Stimulated activated naive CD4-positive, alpha-beta T cell (primary cell): ENCODE measurements at regions not wholly inside any gene's neighbourhood (a gene's known extent, or its start where the extent isn't known, plus 50 kb on each side); places are given as distances from the start of the nearest gene placed in this dataset.

ENCODE experiments used
- DNase-seq, 6 experiments: peaks; one replicate each; lab custom pipeline; 2025; lab: John Stamatoyannopoulos, UW

GRCh38 chr6:14031516-14031915 lies 86.1 kb upstream of the CD83 start:
- no peak for DNase-seq

- no peak for DNase-seq
Observed at GRCh38 chr6:14035071-14035847, 82.3 kb upstream of the CD83 start.

DNA sequence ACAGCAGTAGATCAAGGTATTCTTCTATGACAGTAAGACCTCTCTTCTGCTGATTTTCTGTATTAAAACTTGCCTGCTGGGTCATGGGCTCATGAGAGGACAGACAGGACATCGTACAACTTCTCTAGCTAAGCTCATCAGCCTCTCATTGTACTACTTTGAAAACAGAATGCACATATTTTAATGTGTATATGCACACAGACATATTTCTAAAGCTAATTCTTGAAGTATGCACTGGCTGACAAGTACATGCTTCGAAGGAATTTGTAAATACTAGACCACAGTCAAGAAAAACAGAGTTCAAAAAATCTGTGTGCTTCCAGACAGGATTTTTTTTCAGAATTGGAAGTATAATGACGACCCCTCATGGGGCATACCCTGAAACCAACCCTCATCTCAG lies 81.7 kb upstream of the CD83 start:
- no peak for DNase-seq

DNA sequence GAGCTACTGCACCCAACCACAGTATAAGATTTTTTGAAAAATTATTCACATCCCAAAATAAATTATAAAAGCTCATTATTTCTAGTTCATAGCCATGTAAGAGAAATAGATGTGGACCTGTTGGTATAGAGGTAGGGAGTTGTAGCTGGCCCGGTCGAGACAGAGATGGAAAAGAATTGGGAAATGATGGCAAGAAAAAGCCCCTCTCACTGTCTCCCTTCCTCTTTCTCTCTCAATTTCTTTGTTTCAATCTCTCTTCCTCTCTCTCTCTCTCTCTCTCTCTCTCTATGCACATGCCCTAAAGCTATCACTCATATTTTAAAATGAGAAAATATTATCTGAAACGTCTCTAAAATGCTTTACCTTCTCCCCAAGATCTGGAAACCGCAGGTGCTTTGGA lies 80.7 kb upstream of the CD83 start:
- DNase-seq: no peak

DNA sequence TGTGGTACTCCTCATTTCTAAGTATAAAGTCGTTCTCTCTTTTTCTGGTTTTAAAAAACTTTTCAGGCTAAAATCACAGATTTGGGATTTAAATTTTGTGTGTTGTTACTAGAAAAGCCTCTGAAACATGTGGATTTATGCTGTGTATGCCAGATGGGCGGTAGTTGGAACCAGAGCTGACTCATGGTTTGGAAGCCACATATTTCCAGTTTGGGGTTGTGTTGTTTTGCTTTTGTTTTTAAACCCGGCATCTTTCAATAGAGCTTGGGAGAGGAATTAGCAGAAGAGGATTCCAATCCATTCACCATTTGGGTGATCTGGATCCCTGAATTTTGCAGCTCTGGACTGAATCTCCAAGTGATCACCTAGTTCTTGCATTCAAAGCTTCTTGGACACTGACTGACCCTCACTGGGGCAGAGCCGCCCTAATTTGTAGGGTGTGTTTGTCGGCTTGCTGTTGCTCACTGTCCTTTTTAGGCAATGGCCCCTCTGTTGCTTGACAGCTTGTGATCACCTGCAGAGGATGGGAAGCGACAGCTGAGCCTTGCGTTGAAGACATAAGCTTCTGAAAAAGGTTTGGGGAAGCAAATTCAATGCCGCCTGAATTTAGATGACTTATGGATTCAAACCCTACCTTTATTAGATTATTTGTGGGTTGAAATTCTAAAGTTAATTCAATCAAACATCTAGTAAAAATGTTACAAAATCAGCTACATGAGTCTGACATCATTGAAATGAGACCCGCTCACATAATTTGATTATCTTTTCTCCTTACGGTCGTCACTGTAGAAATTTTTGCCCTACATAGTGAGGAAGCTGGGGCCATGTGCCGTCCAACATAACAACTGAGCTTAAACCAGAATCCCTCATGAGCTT lies 79.9 kb upstream of the CD83 start:
- no peak for DNase-seq

DNA sequence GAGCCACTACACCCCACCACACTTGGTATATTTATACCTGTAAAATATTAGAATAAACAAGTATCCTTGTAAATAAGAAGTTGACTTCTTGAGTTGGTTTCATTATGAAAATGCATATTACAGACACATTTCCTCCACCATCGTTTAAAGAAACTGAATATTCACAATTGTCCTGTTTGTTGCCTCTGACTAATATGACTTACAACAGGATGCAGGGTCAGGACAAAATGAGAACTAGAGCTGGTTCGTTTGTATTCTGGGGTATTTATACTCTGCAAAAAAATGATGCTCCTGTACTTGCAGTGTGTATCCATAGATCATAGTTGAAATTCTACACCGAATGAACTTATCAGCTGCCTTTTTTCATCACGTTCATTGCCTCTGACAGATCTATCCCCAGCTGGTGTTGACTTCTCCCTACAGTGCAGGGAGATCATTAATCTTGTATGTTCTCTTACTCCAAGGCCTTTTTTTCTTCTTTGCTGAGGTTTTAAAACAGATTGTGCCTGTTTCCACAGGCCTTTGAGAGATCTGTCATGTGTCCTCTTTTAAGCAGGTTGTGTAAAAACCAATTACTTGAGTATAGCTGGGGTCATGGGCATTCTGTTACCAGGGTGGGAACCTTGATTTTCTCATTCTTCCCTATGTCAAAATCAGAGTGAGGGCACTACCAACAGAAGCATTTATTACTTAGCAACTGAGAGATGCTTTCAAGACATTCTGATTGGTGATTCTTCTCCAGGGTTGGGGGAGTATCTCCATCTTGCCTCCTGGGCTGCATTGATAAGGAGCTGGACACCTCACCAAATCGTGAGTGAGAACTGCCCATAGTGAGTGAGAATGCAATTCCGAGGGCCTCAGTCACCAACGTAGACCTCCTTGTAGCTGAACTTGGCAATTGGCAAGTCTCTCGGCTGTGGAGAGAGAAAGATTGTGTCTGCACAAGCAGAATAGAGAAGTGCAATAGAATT lies 78.8 kb upstream of the CD83 start:
- no peak for DNase-seq

GRCh38 chr6:14040042-14040441 lies 77.5 kb upstream of the CD83 start:
- no peak for DNase-seq

GRCh38 chr6:14046476-14047068 lies 71.0 kb upstream of the CD83 start:
- DNase-seq: peak in 3 of 6 experiments; percentile 2 to 31 (median 29)

- DNase-seq: no peak
Observed at GRCh38 chr6:14047151-14047740, 70.3 kb upstream of the CD83 start.

GRCh38 chr6:14048837-14049236 lies 68.7 kb upstream of the CD83 start:
- no peak for DNase-seq

DNA sequence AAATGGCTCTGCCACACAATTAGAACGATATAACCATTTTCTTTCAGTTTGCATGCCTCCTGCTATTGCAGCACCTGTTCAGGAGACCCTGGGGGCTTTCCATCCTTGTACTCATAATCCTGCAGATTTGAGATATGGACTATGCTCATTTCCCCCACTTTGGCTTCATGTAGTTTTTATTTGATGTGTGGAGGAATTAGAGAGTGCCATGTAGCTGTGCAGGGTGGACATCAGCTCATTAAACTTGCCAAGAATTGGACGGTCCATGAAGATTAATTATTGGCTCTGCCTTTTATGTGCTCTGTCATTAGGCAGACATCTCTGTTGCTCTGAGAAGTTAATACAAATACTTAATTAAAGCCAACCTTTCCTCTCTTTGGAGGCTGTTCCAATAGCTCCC lies 66.2 kb upstream of the CD83 start:
- DNase-seq: no peak

GRCh38 chr6:14053811-14054210 lies 63.8 kb upstream of the CD83 start:
- DNase-seq: no peak

DNA sequence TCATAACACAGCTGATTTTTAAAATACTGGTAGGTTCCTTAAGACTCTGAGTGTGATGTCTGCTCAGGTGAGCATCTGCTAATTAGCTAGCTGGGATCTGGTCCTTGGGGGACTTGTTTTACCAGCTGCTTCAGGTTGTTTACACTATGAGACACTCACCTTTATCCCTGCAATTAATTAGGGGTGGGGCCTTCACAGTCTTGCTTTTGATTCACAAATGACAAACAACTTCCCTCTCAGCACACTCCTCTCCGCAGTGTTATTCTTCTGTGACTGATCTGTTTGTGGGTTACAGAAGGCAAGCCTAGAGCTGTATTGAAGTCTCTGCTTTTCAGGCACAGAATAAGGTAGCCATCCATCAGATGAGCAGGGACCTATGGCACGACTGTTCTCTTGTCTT lies 62.0 kb upstream of the CD83 start:
- DNase-seq: no peak

- DNase-seq: no peak
Observed at GRCh38 chr6:14058029-14058695, 59.4 kb upstream of the CD83 start.

- no peak for DNase-seq
Observed at GRCh38 chr6:14058735-14059134, 58.8 kb upstream of the CD83 start.

- DNase-seq: no peak
Observed at GRCh38 chr6:14059791-14060436, 57.7 kb upstream of the CD83 start.

- DNase-seq: no peak
Observed at GRCh38 chr6:14060971-14061370, 56.6 kb upstream of the CD83 start.

GRCh38 chr6:14061643-14062042 lies 55.9 kb upstream of the CD83 start:
- no peak for DNase-seq

DNA sequence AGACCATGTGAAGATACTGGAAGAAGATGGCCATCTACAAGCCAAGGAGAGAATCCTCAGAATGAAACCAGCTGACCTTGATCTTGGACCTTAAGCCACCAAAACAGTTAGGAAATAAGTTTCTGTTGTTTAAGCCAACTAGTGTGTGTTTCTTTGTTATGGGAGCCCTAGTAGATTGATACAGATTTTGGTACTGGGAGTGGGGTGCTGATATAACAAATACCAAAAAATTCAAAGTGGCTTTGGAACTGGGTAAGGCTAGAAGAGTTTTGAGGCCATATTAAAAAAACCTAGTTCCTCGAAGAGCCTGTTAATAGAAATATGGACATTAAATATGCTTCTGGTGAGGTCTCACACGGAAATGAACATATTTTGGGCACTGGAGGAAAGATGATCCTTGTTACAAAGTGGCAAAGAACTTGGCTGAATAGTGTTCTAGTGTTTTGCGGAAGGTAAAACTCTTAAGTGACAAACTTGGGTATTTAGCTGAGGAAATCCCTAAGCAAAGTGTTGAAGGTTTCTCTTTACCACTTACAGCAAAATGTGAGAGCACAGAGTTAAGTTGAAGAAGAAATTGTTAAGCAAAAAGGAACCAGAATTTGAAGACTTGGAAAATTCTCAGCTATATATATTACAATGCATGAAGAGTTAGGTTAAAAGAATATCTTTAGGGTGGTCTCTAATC lies 55.1 kb upstream of the CD83 start:
- DNase-seq: no peak

GRCh38 chr6:14063756-14064155 lies 53.8 kb upstream of the CD83 start:
- DNase-seq: no peak
